CD4-positive, alpha-beta memory T cell (primary cell): ENCODE measurements at regions not wholly inside any gene's neighbourhood (a gene's known extent, or its start where the extent isn't known, plus 50 kb on each side); places are given as distances from the start of the nearest gene placed in this dataset.

Source experiments
- CTCF ChIA-PET: fragments of 350-600 bp; sonication (Branson Sonifier 250); formaldehyde crosslinking; loops from one replicate; lab custom pipeline; 2021; ENCODE audit warnings: inconsistent platforms; ENCODE audit not compliant: partially characterized antibody; lab: Charles Lee
- POLR2A ChIA-PET: fragments of 350-600 bp; sonication (Branson Sonifier 250); formaldehyde crosslinking; loops from one replicate; lab custom pipeline; 2021; ENCODE audit not compliant: partially characterized antibody; lab: Charles Lee
- DNase-seq, 5 donors: peaks; one replicate each; pipeline versions ENCODE4 v3.0.0 to v3.0.0-alpha.2; 2020 to 2022; ENCODE audit warnings: mixed read lengths in 1 of 5
- H3K27ac ChIP-seq: one replicate; pipeline ENCODE4 v1.7.0; 2013; ENCODE audit warnings: low read depth, low read length
- H3K27me3 ChIP-seq: 2 replicates; pipeline ENCODE4 v1.7.0; 2013; ENCODE audit warnings: mild to moderate bottlenecking, low read length, moderate library complexity; ENCODE audit not compliant: insufficient read depth
- H3K36me3 ChIP-seq: 2 replicates; pipeline ENCODE4 v1.7.0; 2013; ENCODE audit warnings: mild to moderate bottlenecking, low read length, moderate library complexity; ENCODE audit not compliant: insufficient read depth
- H3K4me1 ChIP-seq: 2 replicates; pipeline ENCODE4 v1.7.0; 2013; ENCODE audit warnings: mild to moderate bottlenecking, low read length, moderate library complexity; ENCODE audit not compliant: insufficient read depth
- H3K4me3 ChIP-seq, 2 donors: one replicate each; pipeline ENCODE4 v1.7.0; 2013; ENCODE audit warnings: low read length in 2 of 2, mild to moderate bottlenecking in 1 of 2
- H3K9me3 ChIP-seq, 2 donors: one replicate each; pipeline ENCODE4 v1.7.0; 2013; ENCODE audit warnings: low read length in 2 of 2, control low read depth in 1 of 2; ENCODE audit not compliant: control insufficient read depth in 1 of 2
- H3K27ac Mint-ChIP-seq, 7 donors: one replicate each; pipeline ENCODE4 v1.8.0; 2020 to 2021; ENCODE audit warnings: mixed read lengths in 7 of 7, mild to moderate bottlenecking in 6 of 7, inconsistent platforms in 3 of 7, moderate library complexity in 3 of 7
- H3K27me3 Mint-ChIP-seq, 2 donors: one replicate each; pipeline ENCODE4 v1.8.0; 2020 to 2021; ENCODE audit warnings: mixed read lengths in 2 of 2
- H3K36me3 Mint-ChIP-seq, 2 donors: one replicate each; pipeline ENCODE4 v1.8.0; 2020 to 2021; ENCODE audit warnings: mixed read lengths in 2 of 2, inconsistent platforms in 1 of 2, mild to moderate bottlenecking in 1 of 2
- H3K4me1 Mint-ChIP-seq, 4 donors: one replicate each; pipeline ENCODE4 v1.8.0; 2020 to 2021; ENCODE audit warnings: mixed read lengths in 4 of 4, mild to moderate bottlenecking in 1 of 4
- H3K4me3 Mint-ChIP-seq, 8 donors: one replicate each; pipeline ENCODE4 v1.8.0; 2020 to 2021; ENCODE audit warnings: mixed read lengths in 8 of 8, mild to moderate bottlenecking in 7 of 8, moderate library complexity in 6 of 8, inconsistent platforms in 3 of 8
- H3K9me3 Mint-ChIP-seq, 8 donors: one replicate each; pipeline ENCODE4 v1.8.0; 2020 to 2021; ENCODE audit warnings: mixed read lengths in 8 of 8, mild to moderate bottlenecking in 5 of 8, inconsistent platforms in 3 of 8, moderate library complexity in 1 of 8
- intact Hi-C: fragments of 100-400 bp; cut with micrococcal nuclease; formaldehyde crosslinking; loops from one replicate; pipeline ENCODE4 v1.15.1; 2023

GRCh38 chr21:15221799-15222386 lies 157.1 kb upstream of the NRIP1 start:
- CTCF ChIA-PET, result no interaction called here
- Histone ChIP-seq H3K27me3 (no peaks in the 10 kb centered on the region), H3K36me3 (no peaks in the 10 kb centered on the region), H3K4me1 (no peaks in the 10 kb centered on the region), H3K27ac (no peak overlapping the region), H3K4me3 (no peak overlapping the region), H3K9me3 (no peaks in the 10 kb centered on the region)
- Mint-ChIP-seq H3K36me3 (no peaks in the 10 kb centered on the region), H3K27ac (no peak overlapping the region), H3K9me3 (no peaks in the 10 kb centered on the region), H3K4me3 (no peak overlapping the region), H3K4me1 (no peaks in the 10 kb centered on the region), H3K27me3 (peaks cover 0 to 1% of the 10 kb centered on the region in 2 donors)
- intact Hi-C loops, result no loop called here
- DNase-seq, result no peak
- POLR2A ChIA-PET, result interaction anchor here (0.7 kb wide), 1 partner anchor 258 kb away, joined by 3 read pairs; no protein-coding TSS in a partner anchor

GRCh38 chr21:15222707-15223106 lies 157.9 kb upstream of the NRIP1 start:
- no peaks in the 10 kb centered on the region for H3K4me1 ChIP-seq
- Mint-ChIP-seq H3K27me3 (peaks cover 0 to 1% of the 10 kb centered on the region in 2 donors), H3K9me3 (no peaks in the 10 kb centered on the region), H3K4me3 (no peak overlapping the region), H3K4me1 (no peaks in the 10 kb centered on the region), H3K27ac (no peak overlapping the region), H3K36me3 (no peaks in the 10 kb centered on the region)
- no peaks in the 10 kb centered on the region for H3K9me3 ChIP-seq
- DNase-seq, result no peak
- H3K27ac ChIP-seq, result no peak overlapping the region
- intact Hi-C loops, result no loop called here
- POLR2A ChIA-PET, result no interaction called here
- no peaks in the 10 kb centered on the region for H3K27me3 ChIP-seq
- no peak overlapping the region for H3K4me3 ChIP-seq
- CTCF ChIA-PET, result no interaction called here
- no peaks in the 10 kb centered on the region for H3K36me3 ChIP-seq

GRCh38 chr21:15224346-15225086 lies 159.7 kb upstream of the NRIP1 start:
- Mint-ChIP-seq H3K27me3 (peaks cover 0 to 1% of the 10 kb centered on the region in 2 donors), H3K4me1 (no peaks in the 10 kb centered on the region), H3K36me3 (no peaks in the 10 kb centered on the region), H3K9me3 (no peaks in the 10 kb centered on the region), H3K4me3 (no peak overlapping the region), H3K27ac (no peak overlapping the region)
- ChIA-PET CTCF (no interaction called here), POLR2A (no interaction called here)
- Histone ChIP-seq H3K27me3 (no peaks in the 10 kb centered on the region), H3K27ac (no peak overlapping the region), H3K36me3 (no peaks in the 10 kb centered on the region), H3K9me3 (no peaks in the 10 kb centered on the region), H3K4me3 (no peak overlapping the region), H3K4me1 (no peaks in the 10 kb centered on the region)
- intact Hi-C loops, result no loop called here
- no peak for DNase-seq

- no peaks in the 10 kb centered on the region for H3K9me3 ChIP-seq
- Mint-ChIP-seq H3K4me3 (no peak overlapping the region), H3K27ac (no peak overlapping the region), H3K4me1 (no peaks in the 10 kb centered on the region), H3K27me3 (peaks cover 0 to 3% of the 10 kb centered on the region in 2 donors), H3K9me3 (no peaks in the 10 kb centered on the region), H3K36me3 (no peaks in the 10 kb centered on the region)
- H3K27ac ChIP-seq, result no peak overlapping the region
- no peaks in the 10 kb centered on the region for H3K27me3 ChIP-seq
- intact Hi-C loops, result no loop called here
- H3K4me1 ChIP-seq, result no peaks in the 10 kb centered on the region
- POLR2A ChIA-PET, result no interaction called here
- no peak overlapping the region for H3K4me3 ChIP-seq
- H3K36me3 ChIP-seq, result no peaks in the 10 kb centered on the region
- CTCF ChIA-PET, result interaction anchor here (1.1 kb wide), 1 partner anchor 12 kb away, joined by 3 read pairs; no protein-coding TSS in a partner anchor
- no peak for DNase-seq
Measured at GRCh38 chr21:15227919-15228318, 163.1 kb upstream of the NRIP1 start.

GRCh38 chr21:15229390-15229789 lies 164.6 kb upstream of the NRIP1 start:
- no peaks in the 10 kb centered on the region for H3K4me1 ChIP-seq
- no peaks in the 10 kb centered on the region for H3K36me3 ChIP-seq
- H3K27me3 Mint-ChIP-seq, result peaks cover 3 to 6% of the 10 kb centered on the region in 2 donors
- POLR2A ChIA-PET, result no interaction called here
- H3K4me1 Mint-ChIP-seq, result no peaks in the 10 kb centered on the region
- no peak overlapping the region for H3K4me3 ChIP-seq
- no peak overlapping the region for H3K27ac ChIP-seq
- intact Hi-C loops, result no loop called here
- H3K36me3 Mint-ChIP-seq, result no peaks in the 10 kb centered on the region
- CTCF ChIA-PET, result no interaction called here
- H3K4me3 Mint-ChIP-seq, result peak overlapping the region in 1 of 8 donors; percentile 23
- no peaks in the 10 kb centered on the region for H3K27me3 ChIP-seq
- H3K27ac Mint-ChIP-seq, result no peak overlapping the region
- no peaks in the 10 kb centered on the region for H3K9me3 Mint-ChIP-seq
- no peak for DNase-seq
- H3K9me3 ChIP-seq, result no peaks in the 10 kb centered on the region

- Mint-ChIP-seq H3K4me1 (no peaks in the 10 kb centered on the region), H3K36me3 (no peaks in the 10 kb centered on the region), H3K27ac (no peak overlapping the region), H3K27me3 (peaks cover 2 to 8% of the 10 kb centered on the region in 2 donors), H3K9me3 (peaks cover 0 to 3% (median 0%) of the 10 kb centered on the region in 8 donors), H3K4me3 (no peak overlapping the region)
- no peaks in the 10 kb centered on the region for H3K36me3 ChIP-seq
- no peak overlapping the region for H3K4me3 ChIP-seq
- ChIA-PET POLR2A (no interaction called here), CTCF (no interaction called here)
- no peak for DNase-seq
- intact Hi-C loops, result no loop called here
- no peaks in the 10 kb centered on the region for H3K27me3 ChIP-seq
- no peaks in the 10 kb centered on the region for H3K9me3 ChIP-seq
- H3K27ac ChIP-seq, result no peak overlapping the region
- H3K4me1 ChIP-seq, result no peaks in the 10 kb centered on the region
Measured at GRCh38 chr21:15233611-15234010, 168.8 kb upstream of the NRIP1 start.

GRCh38 chr21:15236111-15236510 lies 171.3 kb upstream of the NRIP1 start:
- DNase-seq, result no peak
- Mint-ChIP-seq H3K27ac (no peak overlapping the region), H3K4me1 (no peaks in the 10 kb centered on the region), H3K4me3 (no peak overlapping the region), H3K9me3 (peaks cover 0 to 3% (median 0%) of the 10 kb centered on the region in 8 donors), H3K36me3 (no peaks in the 10 kb centered on the region), H3K27me3 (peaks cover 2 to 8% of the 10 kb centered on the region in 2 donors)
- POLR2A ChIA-PET, result no interaction called here
- H3K4me1 ChIP-seq, result no peaks in the 10 kb centered on the region
- H3K36me3 ChIP-seq, result no peaks in the 10 kb centered on the region
- H3K9me3 ChIP-seq, result no peaks in the 10 kb centered on the region
- no peak overlapping the region for H3K4me3 ChIP-seq
- intact Hi-C loops, result no loop called here
- CTCF ChIA-PET, result no interaction called here
- no peaks in the 10 kb centered on the region for H3K27me3 ChIP-seq
- no peak overlapping the region for H3K27ac ChIP-seq
